ENCODE measurements at regions not wholly inside any gene's neighbourhood (a gene's known extent, or its start where the extent isn't known, plus 50 kb on each side); places are given as distances from the start of the nearest gene placed in this dataset.

- TF ChIP-seq ZNF425 (CRISPR knock-in tag; conservative IDR thresholded peaks at IDR 0.05), result no peak
- TF ChIP-seq NFATC4 (CRISPR knock-in tag; IDR thresholded peaks at IDR 0.05), result no peak
- TF ChIP-seq JUN (CRISPR knock-in tag; IDR thresholded peaks at IDR 0.05), result no peak
Measured at GRCh38 chr7:54360075-54360840, 181.9 kb upstream of the VSTM2A start (continued).

- ChIA-PET POLR2A (no interaction called here), CTCF (no interaction called here)
- Mint-ChIP-seq H3K36me3 (peaks cover 53% of the 10 kb centered on the region), H3K9me3 (peaks cover 66% of the 10 kb centered on the region), H3K27ac (no peak overlapping the region), H3K27me3 (ENCODE audit: low read depth) (no peaks in the 10 kb centered on the region), H3K4me3 (no peak overlapping the region), H3K4me1 (0 out of 2 replicates have a peak, but pooled peaks cover 3% of the 10 kb centered on the region)
- no peak for ATAC-seq
- DNase-seq (ENCODE audit: low spot score), result no peak
- no peak for TF ChIP-seq ZNF317 (CRISPR knock-in tag; IDR thresholded peaks at IDR 0.05; ENCODE audit: borderline replicate concordance, low read depth)
- TF ChIP-seq RELA (CRISPR knock-in tag; IDR thresholded peaks at IDR 0.05; ENCODE audit: borderline replicate concordance), result no peak
- TF ChIP-seq CDX4 (CRISPR knock-in tag; IDR thresholded peaks at IDR 0.05; ENCODE audit: borderline replicate concordance), result no peak
- no peak for TF ChIP-seq ETV6 (CRISPR knock-in tag; IDR thresholded peaks at IDR 0.05)
- TF ChIP-seq, protein P1, sequence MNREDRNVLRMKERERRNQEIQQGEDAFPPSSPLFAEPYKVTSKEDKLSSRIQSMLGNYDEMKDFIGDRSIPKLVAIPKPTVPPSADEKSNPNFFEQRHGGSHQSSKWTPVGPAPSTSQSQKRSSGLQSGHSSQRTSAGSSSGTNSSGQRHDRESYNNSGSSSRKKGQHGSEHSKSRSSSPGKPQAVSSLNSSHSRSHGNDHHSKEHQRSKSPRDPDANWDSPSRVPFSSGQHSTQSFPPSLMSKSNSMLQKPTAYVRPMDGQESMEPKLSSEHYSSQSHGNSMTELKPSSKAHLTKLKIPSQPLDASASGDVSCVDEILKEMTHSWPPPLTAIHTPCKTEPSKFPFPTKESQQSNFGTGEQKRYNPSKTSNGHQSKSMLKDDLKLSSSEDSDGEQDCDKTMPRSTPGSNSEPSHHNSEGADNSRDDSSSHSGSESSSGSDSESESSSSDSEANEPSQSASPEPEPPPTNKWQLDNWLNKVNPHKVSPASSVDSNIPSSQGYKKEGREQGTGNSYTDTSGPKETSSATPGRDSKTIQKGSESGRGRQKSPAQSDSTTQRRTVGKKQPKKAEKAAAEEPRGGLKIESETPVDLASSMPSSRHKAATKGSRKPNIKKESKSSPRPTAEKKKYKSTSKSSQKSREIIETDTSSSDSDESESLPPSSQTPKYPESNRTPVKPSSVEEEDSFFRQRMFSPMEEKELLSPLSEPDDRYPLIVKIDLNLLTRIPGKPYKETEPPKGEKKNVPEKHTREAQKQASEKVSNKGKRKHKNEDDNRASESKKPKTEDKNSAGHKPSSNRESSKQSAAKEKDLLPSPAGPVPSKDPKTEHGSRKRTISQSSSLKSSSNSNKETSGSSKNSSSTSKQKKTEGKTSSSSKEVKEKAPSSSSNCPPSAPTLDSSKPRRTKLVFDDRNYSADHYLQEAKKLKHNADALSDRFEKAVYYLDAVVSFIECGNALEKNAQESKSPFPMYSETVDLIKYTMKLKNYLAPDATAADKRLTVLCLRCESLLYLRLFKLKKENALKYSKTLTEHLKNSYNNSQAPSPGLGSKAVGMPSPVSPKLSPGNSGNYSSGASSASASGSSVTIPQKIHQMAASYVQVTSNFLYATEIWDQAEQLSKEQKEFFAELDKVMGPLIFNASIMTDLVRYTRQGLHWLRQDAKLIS (CRISPR knock-in tag; IDR thresholded peaks at IDR 0.05; ENCODE audit: borderline replicate concordance), result no peak
- TF ChIP-seq PRDM15 (CRISPR knock-in tag; IDR thresholded peaks at IDR 0.05), result no peak
- TF ChIP-seq CBFB (CRISPR knock-in tag; IDR thresholded peaks at IDR 0.05; ENCODE audit: low read depth), result no peak
- TF ChIP-seq JUN (CRISPR knock-in tag; IDR thresholded peaks at IDR 0.05), result no peak
- TF ChIP-seq E2F5 (CRISPR knock-in tag; IDR thresholded peaks at IDR 0.05), result no peak
- TF ChIP-seq, protein P2, sequence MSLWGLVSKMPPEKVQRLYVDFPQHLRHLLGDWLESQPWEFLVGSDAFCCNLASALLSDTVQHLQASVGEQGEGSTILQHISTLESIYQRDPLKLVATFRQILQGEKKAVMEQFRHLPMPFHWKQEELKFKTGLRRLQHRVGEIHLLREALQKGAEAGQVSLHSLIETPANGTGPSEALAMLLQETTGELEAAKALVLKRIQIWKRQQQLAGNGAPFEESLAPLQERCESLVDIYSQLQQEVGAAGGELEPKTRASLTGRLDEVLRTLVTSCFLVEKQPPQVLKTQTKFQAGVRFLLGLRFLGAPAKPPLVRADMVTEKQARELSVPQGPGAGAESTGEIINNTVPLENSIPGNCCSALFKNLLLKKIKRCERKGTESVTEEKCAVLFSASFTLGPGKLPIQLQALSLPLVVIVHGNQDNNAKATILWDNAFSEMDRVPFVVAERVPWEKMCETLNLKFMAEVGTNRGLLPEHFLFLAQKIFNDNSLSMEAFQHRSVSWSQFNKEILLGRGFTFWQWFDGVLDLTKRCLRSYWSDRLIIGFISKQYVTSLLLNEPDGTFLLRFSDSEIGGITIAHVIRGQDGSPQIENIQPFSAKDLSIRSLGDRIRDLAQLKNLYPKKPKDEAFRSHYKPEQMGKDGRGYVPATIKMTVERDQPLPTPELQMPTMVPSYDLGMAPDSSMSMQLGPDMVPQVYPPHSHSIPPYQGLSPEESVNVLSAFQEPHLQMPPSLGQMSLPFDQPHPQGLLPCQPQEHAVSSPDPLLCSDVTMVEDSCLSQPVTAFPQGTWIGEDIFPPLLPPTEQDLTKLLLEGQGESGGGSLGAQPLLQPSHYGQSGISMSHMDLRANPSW (CRISPR knock-in tag; conservative IDR thresholded peaks at IDR 0.05; ENCODE audit: low read depth), result no peak
- no peak for TF ChIP-seq TEAD4 (CRISPR knock-in tag; IDR thresholded peaks at IDR 0.05)
- TF ChIP-seq ZNF396 (CRISPR knock-in tag; IDR thresholded peaks at IDR 0.05; ENCODE audit: borderline replicate concordance), result no peak
- no peak for TF ChIP-seq ZNF423 (CRISPR knock-in tag; IDR thresholded peaks at IDR 0.05)
Measured at GRCh38 chr7:54390565-54390964, 151.6 kb upstream of the VSTM2A start.

All from WTC11 (cell line).